Embryonic facial prominence (tissue), 1 donor: ENCODE measurements at regions not wholly inside any gene's neighbourhood (a gene's known extent, or its start where the extent isn't known, plus 50 kb on each side); places are given as distances from the start of the nearest gene placed in this dataset.
"Not testable (repeated sequence)": the region's sequence is repeated elsewhere in the genome, so short reads cannot be mapped to it uniquely, and the experiment has no call there.

ENCODE experiments used
- DNase-seq: peaks from one replicate; pipeline ENCODE4 v3.0.0-alpha.2; 2016; ENCODE audit errors: extremely low spot score

DNA sequence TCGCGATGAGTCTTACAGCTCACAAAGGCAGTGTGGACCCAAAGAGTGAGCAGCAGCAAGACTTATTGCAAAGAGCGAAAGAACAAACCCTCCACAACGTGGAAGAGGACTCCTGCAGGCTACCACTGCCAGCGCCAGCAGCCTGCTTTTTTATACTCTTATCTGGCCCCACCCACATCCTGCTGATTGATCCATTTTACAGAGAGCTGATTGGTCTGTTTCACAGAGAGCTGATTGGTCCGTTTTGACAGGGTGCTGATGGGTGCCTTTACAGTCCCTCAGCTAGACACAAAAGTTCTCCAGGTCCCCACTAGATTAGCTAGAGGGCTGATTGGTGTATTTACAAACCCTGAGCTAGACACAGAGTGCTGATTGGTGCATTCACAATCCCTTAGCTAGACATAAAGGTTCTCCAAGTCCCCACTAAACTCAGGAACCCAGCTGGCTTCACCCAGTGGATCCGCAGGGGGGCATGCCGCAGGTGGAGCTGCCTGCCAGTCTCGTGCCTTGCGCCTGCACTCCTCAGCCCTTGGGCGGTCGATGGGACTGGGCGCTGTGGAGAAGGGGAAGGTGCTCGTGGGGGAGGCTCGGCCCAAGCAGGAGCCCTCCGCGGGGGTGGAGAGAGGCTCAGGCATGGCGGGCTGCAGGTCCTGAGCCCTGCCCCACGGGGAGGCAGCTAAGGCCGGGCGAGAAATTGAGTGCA is 75.7 kb downstream of the QDPR start:
- not testable (repeated sequence) for DNase-seq

GRCh38 chr4:17433827-17434226 is 78.1 kb downstream of the QDPR start:
- DNase-seq: no peak

DNA sequence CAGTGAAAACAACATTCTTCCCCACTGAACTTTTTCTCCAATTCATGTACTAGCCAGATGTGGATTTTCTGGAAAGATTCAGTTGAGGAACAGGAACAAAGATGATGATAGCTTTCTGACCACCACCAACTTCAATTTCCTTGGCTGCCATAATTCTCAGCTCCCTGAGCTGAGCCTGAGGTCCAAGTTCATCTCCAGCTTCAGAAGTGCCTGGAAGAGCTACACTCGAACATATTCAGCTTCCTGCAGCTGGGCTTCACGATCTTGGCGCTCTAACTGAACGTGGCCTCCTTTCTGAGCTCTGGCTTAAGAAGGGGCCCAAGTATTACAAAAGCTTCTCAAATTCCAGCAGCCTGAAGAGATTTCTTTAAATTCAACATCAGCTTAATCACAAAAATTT is 83.9 kb downstream of the QDPR start:
- DNase-seq: no peak

GRCh38 chr4:17426222-17426621 is 85.7 kb downstream of the QDPR start:
- DNase-seq: no peak

DNA sequence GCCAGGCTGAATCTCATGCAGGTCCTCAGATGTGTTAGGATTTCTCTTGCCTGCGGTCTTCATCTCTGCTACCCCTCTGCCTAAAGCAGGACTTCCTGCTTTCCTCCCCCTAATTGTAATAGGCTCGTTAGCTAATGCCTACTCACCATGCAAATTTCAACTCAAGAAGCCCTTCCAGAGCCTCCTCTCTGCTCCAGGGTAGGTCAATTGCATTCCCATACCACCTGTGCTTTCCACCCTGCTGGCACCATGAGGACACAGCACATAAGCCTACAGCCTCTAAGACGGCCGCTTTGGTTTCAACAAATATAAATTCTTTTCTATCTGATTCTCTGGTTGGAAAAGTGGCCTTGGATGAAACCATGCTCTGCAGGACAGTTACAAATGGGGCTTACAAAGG is 93.9 kb downstream of the QDPR start:
- no peak for DNase-seq

DNA sequence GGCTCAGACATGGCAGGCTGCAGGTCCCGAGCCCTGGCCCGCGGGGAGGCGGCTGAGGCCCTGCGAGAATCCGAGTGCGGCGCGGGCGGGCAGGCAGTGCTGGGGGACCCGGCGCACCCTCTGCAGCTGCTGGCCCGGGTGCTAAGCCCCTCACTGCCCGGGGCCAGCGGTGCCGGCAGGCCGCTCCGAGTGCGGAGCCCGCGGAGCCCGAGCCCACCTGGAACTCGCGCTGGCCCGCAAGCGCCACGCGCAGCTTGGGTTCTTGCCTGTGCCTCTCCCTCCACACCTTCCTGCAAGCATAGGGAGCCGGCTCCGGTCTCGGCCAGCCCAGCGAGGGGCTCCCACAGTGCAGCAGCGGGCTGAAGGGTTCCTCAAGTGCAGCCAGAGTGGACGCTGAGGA is 97.5 kb downstream of the QDPR start:
- DNase-seq: no peak

DNA sequence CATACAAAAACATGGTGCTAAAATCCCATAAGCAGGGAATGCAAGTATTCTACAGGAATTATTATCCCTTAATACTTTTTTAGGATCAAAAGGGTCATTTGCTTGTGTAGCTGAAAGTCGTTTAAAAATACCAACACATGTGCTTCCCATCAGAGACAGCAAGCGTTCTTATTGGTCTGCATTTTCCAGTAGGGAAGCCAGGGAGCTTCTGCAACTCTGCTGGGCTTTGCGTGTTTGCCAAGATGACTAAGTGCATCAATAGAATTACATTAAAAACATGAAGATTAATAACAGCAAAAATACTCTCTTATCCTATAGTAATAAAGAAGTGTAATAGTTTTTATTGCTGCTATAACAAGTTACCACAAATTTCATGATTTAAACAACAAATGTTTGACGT is 111.2 kb downstream of the QDPR start:
- no peak for DNase-seq

GRCh38 chr4:17398805-17399204 is 113.1 kb downstream of the QDPR start:
- DNase-seq: no peak

GRCh38 chr4:17398035-17398434 is 113.9 kb downstream of the QDPR start:
- DNase-seq: peak; percentile 43

GRCh38 chr4:17397611-17398010 is 114.3 kb downstream of the QDPR start:
- no peak for DNase-seq

DNA sequence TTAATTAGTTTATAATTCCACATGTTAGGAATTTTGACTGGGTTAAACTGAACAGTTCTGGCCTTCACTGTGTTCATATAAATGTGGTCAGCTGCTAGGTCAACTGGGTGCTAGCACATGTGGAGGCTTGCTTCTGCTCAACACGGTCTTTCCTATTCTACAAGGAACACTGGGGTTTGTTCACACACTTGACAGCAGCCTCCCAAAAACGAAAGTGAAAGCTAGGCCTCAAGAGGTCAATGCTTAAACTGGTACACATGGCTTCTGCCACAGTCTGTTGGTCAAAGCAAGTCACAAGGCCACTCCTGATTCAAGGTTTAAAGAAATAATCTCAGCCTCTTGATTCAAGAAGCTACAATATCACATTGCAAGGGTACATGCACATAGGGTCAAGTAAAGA is 126.5 kb downstream of the QDPR start:
- DNase-seq: no peak

- DNase-seq: no peak
These were observed 131.5 kb downstream of the QDPR start for GRCh38 chr4:17380347-17380746.

GRCh38 chr4:17376205-17376604 is 135.7 kb downstream of the QDPR start:
- no peak for DNase-seq

DNA sequence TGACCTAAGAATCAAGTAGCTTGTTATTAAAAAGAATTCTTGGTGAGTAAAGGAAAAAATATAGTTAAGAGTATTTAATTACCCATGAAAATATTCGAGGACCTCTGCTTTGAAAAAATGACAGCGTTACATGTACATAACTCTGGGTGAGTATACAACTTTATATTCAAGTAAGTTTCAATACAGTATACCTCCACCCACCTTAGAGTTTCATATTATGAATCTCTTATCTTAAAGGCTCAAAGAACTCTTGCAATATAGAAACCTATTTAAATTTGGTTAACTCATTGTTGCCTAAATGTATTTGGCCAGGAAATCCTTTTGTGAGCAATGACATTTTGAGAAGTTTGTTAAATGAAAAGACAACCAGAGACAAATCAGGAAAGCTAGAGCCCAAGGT is 138.2 kb downstream of the QDPR start:
- no peak for DNase-seq

DNA sequence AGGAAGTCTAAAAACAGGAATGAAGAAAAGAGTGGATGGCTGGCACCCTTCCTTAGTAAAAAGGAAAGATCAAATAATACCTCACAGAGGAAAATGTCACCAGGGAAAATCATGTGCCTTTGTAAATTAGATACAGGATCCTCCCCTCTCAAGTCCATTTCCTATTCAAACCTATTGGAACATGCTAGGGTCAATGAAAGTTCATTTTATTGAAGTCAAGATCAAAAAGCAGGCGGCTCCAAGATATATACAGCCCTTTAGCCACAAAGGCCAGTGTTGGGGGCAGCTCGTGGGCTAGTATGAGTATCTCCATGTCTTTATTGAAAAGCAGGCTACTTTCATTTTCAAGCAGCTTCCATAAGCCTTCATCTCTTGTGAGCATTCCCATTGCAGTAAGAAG is 141.1 kb downstream of the QDPR start:
- no peak for DNase-seq

GRCh38 chr4:17368408-17368807 is 143.5 kb downstream of the QDPR start:
- DNase-seq: no peak

- DNase-seq: no peak
These were observed 144.7 kb downstream of the QDPR start for GRCh38 chr4:17367201-17367600.

DNA sequence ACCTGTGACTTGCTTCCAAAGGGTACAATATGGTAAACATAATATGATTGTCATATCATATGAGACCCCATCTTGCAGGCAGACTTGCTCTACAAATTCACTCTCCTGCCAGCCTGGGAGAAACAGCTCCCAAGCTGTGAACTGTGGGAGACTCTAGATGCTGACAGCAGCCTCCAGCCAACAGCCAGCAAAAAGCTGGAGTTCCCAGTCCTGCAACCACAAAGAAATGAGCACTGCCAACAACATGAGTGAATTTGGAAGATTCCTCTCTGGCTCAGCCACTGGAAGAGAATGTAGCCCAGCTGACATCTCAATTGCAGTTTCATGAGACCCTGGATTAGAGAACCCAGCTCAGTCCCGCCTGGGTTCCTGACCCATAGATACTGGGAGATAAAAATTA is 145.4 kb downstream of the QDPR start:
- DNase-seq: no peak

DNA sequence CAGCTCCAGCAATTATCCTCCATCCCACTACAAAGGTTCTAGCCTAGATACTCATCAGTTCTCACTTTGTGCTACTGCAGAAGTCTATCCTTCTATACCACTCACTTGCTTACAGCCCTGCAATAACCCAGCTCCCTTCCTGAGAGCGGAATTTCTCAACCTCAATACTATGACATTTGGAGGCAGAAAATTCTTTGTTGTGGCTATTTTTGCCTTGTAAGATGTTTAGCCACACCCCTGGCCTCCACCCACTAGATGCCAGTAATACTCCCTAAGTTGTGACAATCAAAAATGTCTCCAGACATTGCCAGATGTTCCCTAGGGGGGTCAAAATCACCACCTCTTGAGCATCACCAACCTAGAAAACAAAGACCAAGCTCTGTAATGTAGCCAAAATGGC is 149.5 kb downstream of the QDPR start:
- DNase-seq: no peak

- no peak for DNase-seq
These were observed 153.6 kb downstream of the QDPR start for GRCh38 chr4:17358241-17358640.

GRCh38 chr4:17356926-17357325 is 155.0 kb downstream of the QDPR start:
- no peak for DNase-seq

GRCh38 chr4:17352357-17352756 is 159.5 kb downstream of the QDPR start:
- DNase-seq: no peak

- DNase-seq: no peak
These were observed 164.4 kb downstream of the QDPR start for GRCh38 chr4:17347445-17347844.

DNA sequence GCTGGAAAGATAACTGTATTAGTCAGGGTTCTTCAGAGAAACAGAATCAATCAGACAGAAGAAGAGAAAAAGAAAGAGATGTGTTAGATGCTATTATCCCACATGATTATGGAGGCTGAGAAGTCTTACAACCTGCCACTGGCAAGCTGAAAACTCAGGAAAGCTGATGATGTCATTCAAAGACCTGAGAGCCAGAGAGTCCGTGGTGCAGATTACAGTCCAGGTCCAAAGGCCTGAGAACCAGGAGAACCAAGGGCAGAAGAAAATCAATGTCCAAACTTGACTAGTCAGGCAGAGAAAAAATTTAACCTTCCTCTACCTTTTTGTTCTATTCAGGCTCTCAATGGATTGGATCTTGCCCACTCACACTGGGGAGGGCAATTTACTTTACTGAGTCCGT is 172.5 kb downstream of the QDPR start:
- no peak for DNase-seq
